ENCODE measurements at regions not wholly inside any gene's neighbourhood (a gene's known extent, or its start where the extent isn't known, plus 50 kb on each side); places are given as distances from the start of the nearest gene placed in this dataset.

- Histone ChIP-seq H4K20me1 (ENCODE audit: insufficient read depth, low read depth, low read length) (no peaks in the 10 kb centered on the region), H3K4me3 (ENCODE audit: low read length) (no peak overlapping the region), H3K27ac (ENCODE audit: low read length) (no peak overlapping the region), H3K9me3 (ENCODE audit: low read length) (peaks cover 12% of the 10 kb centered on the region; the same call in 1 of the 2 replicates), H3K27me3 (ENCODE audit: low read length) (no peaks in the 10 kb centered on the region), H3K9ac (ENCODE audit: low read length) (no peak overlapping the region), H3K79me2 (ENCODE audit: low read length) (no peaks in the 10 kb centered on the region), H3K9me2 (replicated peaks; ENCODE audit: insufficient read depth, low read length) (no peaks in the 10 kb centered on the region), H3K4me1 (ENCODE audit: low read length) (peaks cover 40% of the 10 kb centered on the region), H2AFZ (ENCODE audit: low read length) (no peak overlapping the region), H3K4me2 (ENCODE audit: low read depth, low read length, poor library complexity, severe bottlenecking) (no peak overlapping the region), H3K36me3 (ENCODE audit: insufficient read depth, low read length) (no peaks in the 10 kb centered on the region; the same call in 1 of the 2 replicates)
- no peak for DNase-seq
Observed at GRCh38 chr16:64421515-64421914, 700.3 kb downstream of the CDH11 start.

DNA sequence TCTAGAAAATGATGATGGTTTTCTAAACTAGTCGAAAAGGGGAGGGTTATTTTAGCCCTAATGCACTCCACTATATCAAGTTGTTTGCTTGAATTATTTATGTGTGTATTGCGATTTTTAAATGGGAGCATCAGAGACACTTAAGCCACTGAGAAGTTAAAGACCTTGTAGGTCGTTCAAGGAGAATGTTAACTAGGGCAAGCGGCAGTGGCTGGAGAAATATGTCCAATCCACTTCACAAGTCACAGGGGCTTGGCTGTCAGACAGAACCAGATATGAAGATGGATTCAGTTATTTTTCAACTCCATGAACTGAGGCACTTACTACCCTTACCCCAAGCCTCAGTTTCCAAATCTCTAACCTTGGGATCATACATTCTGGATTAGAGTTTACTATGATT lies 702.0 kb downstream of the CDH11 start:
- Histone ChIP-seq H3K36me3 (ENCODE audit: insufficient read depth, low read length) (no peaks in the 10 kb centered on the region; the same call in 1 of the 2 replicates), H3K27ac (ENCODE audit: low read length) (no peak overlapping the region), H2AFZ (ENCODE audit: low read length) (0 out of 2 replicates have a peak overlapping the region, but pooled peaks have one; percentile 58), H3K4me3 (ENCODE audit: low read length) (no peak overlapping the region), H4K20me1 (ENCODE audit: insufficient read depth, low read depth, low read length) (no peaks in the 10 kb centered on the region), H3K9me2 (replicated peaks; ENCODE audit: insufficient read depth, low read length) (no peaks in the 10 kb centered on the region), H3K27me3 (ENCODE audit: low read length) (no peaks in the 10 kb centered on the region), H3K79me2 (ENCODE audit: low read length) (no peaks in the 10 kb centered on the region), H3K9ac (ENCODE audit: low read length) (no peak overlapping the region), H3K9me3 (ENCODE audit: low read length) (peaks cover 12% of the 10 kb centered on the region; the same call in 1 of the 2 replicates), H3K4me2 (ENCODE audit: low read depth, low read length, poor library complexity, severe bottlenecking) (no peak overlapping the region), H3K4me1 (ENCODE audit: low read length) (peaks cover 30% of the 10 kb centered on the region)
- DNase-seq, result no peak

GRCh38 chr16:64417711-64418227 lies 704.1 kb downstream of the CDH11 start:
- peaks cover 12% of the 10 kb centered on the region; the same call in 1 of the 2 replicates for H3K9me3 ChIP-seq (ENCODE audit: low read length)
- H3K9me2 ChIP-seq (replicated peaks; ENCODE audit: insufficient read depth, low read length), result no peaks in the 10 kb centered on the region
- peaks cover 29% of the 10 kb centered on the region for H3K4me1 ChIP-seq (ENCODE audit: low read length)
- no peak overlapping the region for H3K4me3 ChIP-seq (ENCODE audit: low read length)
- no peak overlapping the region for H3K27ac ChIP-seq (ENCODE audit: low read length)
- no peak for DNase-seq
- no peaks in the 10 kb centered on the region for H4K20me1 ChIP-seq (ENCODE audit: insufficient read depth, low read depth, low read length)
- no peak overlapping the region for H3K9ac ChIP-seq (ENCODE audit: low read length)
- H2AFZ ChIP-seq (ENCODE audit: low read length), result peak overlapping the region; percentile 36
- H3K4me2 ChIP-seq (ENCODE audit: low read depth, low read length, poor library complexity, severe bottlenecking), result no peak overlapping the region
- no peaks in the 10 kb centered on the region for H3K79me2 ChIP-seq (ENCODE audit: low read length)
- H3K27me3 ChIP-seq (ENCODE audit: low read length), result no peaks in the 10 kb centered on the region
- H3K36me3 ChIP-seq (ENCODE audit: insufficient read depth, low read length), result no peaks in the 10 kb centered on the region; the same call in 1 of the 2 replicates

GRCh38 chr16:64416216-64417005 lies 705.5 kb downstream of the CDH11 start:
- peak overlapping the region; percentile 12; the same call in 1 of the 2 replicates for H3K27ac ChIP-seq (ENCODE audit: low read length)
- H3K9me2 ChIP-seq (replicated peaks; ENCODE audit: insufficient read depth, low read length), result no peaks in the 10 kb centered on the region
- H3K4me3 ChIP-seq (ENCODE audit: low read length), result no peak overlapping the region; the same call in 1 of the 2 replicates
- no peaks in the 10 kb centered on the region for H3K79me2 ChIP-seq (ENCODE audit: low read length)
- no peaks in the 10 kb centered on the region for H4K20me1 ChIP-seq (ENCODE audit: insufficient read depth, low read depth, low read length)
- no peaks in the 10 kb centered on the region for H3K27me3 ChIP-seq (ENCODE audit: low read length)
- H3K4me2 ChIP-seq (ENCODE audit: low read depth, low read length, poor library complexity, severe bottlenecking), result peak overlapping the region; percentile 36
- H2AFZ ChIP-seq (ENCODE audit: low read length), result peak overlapping the region; percentile 79
- no peak overlapping the region for H3K9ac ChIP-seq (ENCODE audit: low read length)
- H3K4me1 ChIP-seq (ENCODE audit: low read length), result peaks cover 36% of the 10 kb centered on the region
- H3K36me3 ChIP-seq (ENCODE audit: insufficient read depth, low read length), result no peaks in the 10 kb centered on the region; the same call in 1 of the 2 replicates
- no peak for DNase-seq
- peaks cover 6% of the 10 kb centered on the region; the same call in 1 of the 2 replicates for H3K9me3 ChIP-seq (ENCODE audit: low read length)

DNA sequence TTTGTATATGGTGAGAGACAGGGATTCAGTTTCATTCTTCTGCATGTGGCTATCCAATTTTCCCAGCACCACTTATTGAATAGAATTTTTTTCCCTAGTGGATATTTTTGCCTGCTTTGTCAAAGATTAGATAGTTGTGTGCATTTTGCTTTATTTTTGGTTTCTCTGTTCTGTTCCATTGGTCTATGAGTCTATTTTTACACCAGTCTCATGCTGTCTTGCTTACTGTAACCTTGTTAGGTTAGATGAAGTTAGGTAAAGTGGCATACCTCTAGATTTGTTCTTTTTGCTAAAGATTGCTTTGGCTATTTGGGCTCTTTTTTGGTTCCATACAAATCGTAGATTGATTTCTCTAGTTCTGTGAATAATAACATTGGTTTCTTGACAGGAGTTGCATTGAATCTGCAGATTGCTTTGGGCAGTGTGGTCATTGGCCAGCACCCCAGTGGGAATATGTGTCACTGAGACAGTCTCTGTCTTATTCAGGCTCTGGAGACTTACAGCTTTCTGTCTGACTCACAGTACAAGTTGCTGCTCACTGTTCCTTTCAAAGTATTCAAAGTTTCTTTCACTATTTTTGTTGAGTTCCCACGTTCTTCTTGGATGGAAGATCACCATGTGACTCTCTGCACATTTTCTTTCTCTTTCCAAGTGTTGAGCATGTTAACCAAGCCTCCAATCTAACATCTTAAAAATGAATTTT lies 709.1 kb downstream of the CDH11 start:
- H3K9me3 ChIP-seq (ENCODE audit: low read length), result no peaks in the 10 kb centered on the region
- H3K9ac ChIP-seq (ENCODE audit: low read length), result no peak overlapping the region
- no peaks in the 10 kb centered on the region for H3K36me3 ChIP-seq (ENCODE audit: insufficient read depth, low read length)
- no peaks in the 10 kb centered on the region for H3K27me3 ChIP-seq (ENCODE audit: low read length)
- H3K9me2 ChIP-seq (replicated peaks; ENCODE audit: insufficient read depth, low read length), result no peaks in the 10 kb centered on the region
- no peaks in the 10 kb centered on the region for H3K79me2 ChIP-seq (ENCODE audit: low read length)
- H3K4me2 ChIP-seq (ENCODE audit: low read depth, low read length, poor library complexity, severe bottlenecking), result no peak overlapping the region
- H3K4me3 ChIP-seq (ENCODE audit: low read length), result no peak overlapping the region
- no peak for DNase-seq
- H2AFZ ChIP-seq (ENCODE audit: low read length), result peak overlapping the region; percentile 85
- H3K27ac ChIP-seq (ENCODE audit: low read length), result no peak overlapping the region
- H4K20me1 ChIP-seq (ENCODE audit: insufficient read depth, low read depth, low read length), result no peaks in the 10 kb centered on the region
- peaks cover 62% of the 10 kb centered on the region for H3K4me1 ChIP-seq (ENCODE audit: low read length)

DNA sequence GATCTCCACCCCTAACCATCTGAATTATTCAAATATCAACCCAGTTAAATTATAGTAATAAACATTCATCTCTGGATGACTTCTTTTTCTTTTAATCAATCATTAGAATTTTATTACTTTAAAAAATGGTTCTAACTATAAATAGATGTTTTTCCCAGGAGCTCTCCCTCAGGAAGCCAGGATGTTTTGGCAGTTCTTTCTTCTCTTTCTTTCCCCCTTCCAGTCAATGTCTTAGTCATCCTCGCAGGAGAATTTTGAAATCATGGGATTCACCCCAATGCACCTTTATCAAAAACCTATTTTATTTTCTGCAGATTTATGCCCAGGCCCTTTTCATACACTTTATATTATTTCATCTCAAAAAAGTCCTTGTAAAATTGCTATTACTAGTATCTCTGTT lies 711.6 kb downstream of the CDH11 start:
- Histone ChIP-seq H3K9me3 (ENCODE audit: low read length) (no peaks in the 10 kb centered on the region), H3K4me3 (ENCODE audit: low read length) (no peak overlapping the region), H3K4me1 (ENCODE audit: low read length) (peaks cover 66% of the 10 kb centered on the region), H2AFZ (ENCODE audit: low read length) (no peak overlapping the region; the same call in 1 of the 2 replicates), H3K79me2 (ENCODE audit: low read length) (no peaks in the 10 kb centered on the region), H3K27me3 (ENCODE audit: low read length) (no peaks in the 10 kb centered on the region), H3K9me2 (replicated peaks; ENCODE audit: insufficient read depth, low read length) (no peaks in the 10 kb centered on the region), H3K9ac (ENCODE audit: low read length) (no peak overlapping the region), H3K27ac (ENCODE audit: low read length) (peak overlapping the region; percentile 86), H3K36me3 (ENCODE audit: insufficient read depth, low read length) (no peaks in the 10 kb centered on the region), H4K20me1 (ENCODE audit: insufficient read depth, low read depth, low read length) (no peaks in the 10 kb centered on the region), H3K4me2 (ENCODE audit: low read depth, low read length, poor library complexity, severe bottlenecking) (peak overlapping the region; percentile 42)
- no peak for DNase-seq

DNA sequence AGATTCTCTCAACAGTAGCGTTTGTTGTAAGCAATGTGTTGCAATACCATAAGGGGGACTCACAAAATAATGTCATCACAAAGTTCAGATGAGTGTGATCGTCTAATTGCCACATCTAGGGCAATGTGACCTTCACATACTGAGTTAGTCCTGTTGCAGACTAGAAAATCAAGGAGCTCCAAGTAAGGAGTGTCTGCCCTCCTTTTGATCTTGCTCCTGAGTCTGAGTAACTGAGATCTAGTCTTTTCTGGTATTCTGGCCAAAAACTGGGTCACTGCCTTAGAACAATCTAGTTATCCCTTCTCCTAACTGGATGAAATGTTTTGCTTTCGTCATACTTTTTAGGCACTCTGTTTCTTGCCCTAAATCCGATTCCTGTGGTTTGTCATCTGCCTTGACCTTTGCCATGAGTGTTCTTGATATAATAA lies 712.1 kb downstream of the CDH11 start:
- DNase-seq, result no peak
- H2AFZ ChIP-seq (ENCODE audit: low read length), result peak overlapping the region; percentile 25; the same call in 1 of the 2 replicates
- H3K79me2 ChIP-seq (ENCODE audit: low read length), result no peaks in the 10 kb centered on the region
- no peaks in the 10 kb centered on the region for H3K9me3 ChIP-seq (ENCODE audit: low read length)
- H3K27ac ChIP-seq (ENCODE audit: low read length), result peak overlapping the region; percentile 86
- H3K4me1 ChIP-seq (ENCODE audit: low read length), result peaks cover 71% of the 10 kb centered on the region
- H3K9me2 ChIP-seq (replicated peaks; ENCODE audit: insufficient read depth, low read length), result no peaks in the 10 kb centered on the region
- H3K4me2 ChIP-seq (ENCODE audit: low read depth, low read length, poor library complexity, severe bottlenecking), result peak overlapping the region; percentile 42
- H4K20me1 ChIP-seq (ENCODE audit: insufficient read depth, low read depth, low read length), result no peaks in the 10 kb centered on the region
- no peaks in the 10 kb centered on the region for H3K36me3 ChIP-seq (ENCODE audit: insufficient read depth, low read length)
- peak overlapping the region; percentile 47 for H3K9ac ChIP-seq (ENCODE audit: low read length)
- no peaks in the 10 kb centered on the region for H3K27me3 ChIP-seq (ENCODE audit: low read length)
- no peak overlapping the region for H3K4me3 ChIP-seq (ENCODE audit: low read length)

DNA sequence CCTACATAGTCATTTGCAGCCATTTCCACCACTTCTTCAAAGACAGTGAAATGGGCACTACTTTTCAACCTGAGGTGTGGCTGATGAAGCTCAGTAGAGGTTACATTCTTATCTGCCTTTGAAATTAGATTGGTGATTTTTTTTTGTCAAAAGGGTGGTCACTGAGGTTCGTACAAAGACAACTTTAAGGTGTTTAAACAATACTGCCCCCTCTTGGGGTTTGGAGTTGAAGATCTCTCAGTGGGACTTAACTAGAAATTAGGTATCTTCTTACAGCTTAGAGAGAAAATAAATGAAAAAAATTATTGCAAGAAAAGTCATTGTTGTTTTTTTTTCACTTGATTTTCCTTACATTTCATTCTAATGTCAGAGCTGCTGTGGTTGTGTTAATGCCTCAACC lies 713.2 kb downstream of the CDH11 start:
- peak overlapping the region; percentile 39 for H2AFZ ChIP-seq (ENCODE audit: low read length)
- peaks cover 71% of the 10 kb centered on the region for H3K4me1 ChIP-seq (ENCODE audit: low read length)
- H4K20me1 ChIP-seq (ENCODE audit: insufficient read depth, low read depth, low read length), result no peaks in the 10 kb centered on the region
- peak overlapping the region; percentile 38 for H3K9ac ChIP-seq (ENCODE audit: low read length)
- no peak overlapping the region for H3K4me3 ChIP-seq (ENCODE audit: low read length)
- H3K4me2 ChIP-seq (ENCODE audit: low read depth, low read length, poor library complexity, severe bottlenecking), result peak overlapping the region; percentile 42
- no peaks in the 10 kb centered on the region for H3K9me3 ChIP-seq (ENCODE audit: low read length)
- H3K79me2 ChIP-seq (ENCODE audit: low read length), result no peaks in the 10 kb centered on the region
- H3K36me3 ChIP-seq (ENCODE audit: insufficient read depth, low read length), result no peaks in the 10 kb centered on the region
- DNase-seq, result peak; percentile 91
- H3K27me3 ChIP-seq (ENCODE audit: low read length), result no peaks in the 10 kb centered on the region
- H3K9me2 ChIP-seq (replicated peaks; ENCODE audit: insufficient read depth, low read length), result no peaks in the 10 kb centered on the region
- peak overlapping the region; percentile 86 for H3K27ac ChIP-seq (ENCODE audit: low read length)

Measured in Karpas-422 (cell line).